HepG2 (cell line): ENCODE measurements at regions not wholly inside any gene's neighbourhood (a gene's known extent, or its start where the extent isn't known, plus 50 kb on each side); places are given as distances from the start of the nearest gene placed in this dataset.

Source experiments
- GABPB1 ChIP-seq: IDR thresholded peaks from 2 replicates; pipeline ENCODE4 v1.6.1; 2016; ENCODE audit warnings: mild to moderate bottlenecking, missing genetic modification reagents, moderate library complexity, missing compliant biosample characterization
- GATAD2A ChIP-seq: IDR thresholded peaks from 2 replicates; pipeline ENCODE4 v1.6.1; 2016
- GTF2F1 ChIP-seq: fragments of 150-350 bp; IDR thresholded peaks from 2 replicates; pipeline ENCODE4 v1.6.1; 2014; ENCODE audit warnings: low read length
- HDAC2 ChIP-seq: sonication (generic); formaldehyde crosslinking; IDR thresholded peaks from 2 replicates; pipeline ENCODE4 v1.4.0; 2020; ENCODE audit warnings: missing genetic modification reagents
- KAT7 ChIP-seq: IDR thresholded peaks from 2 replicates; pipeline ENCODE4 v1.6.1; 2018; ENCODE audit warnings: borderline replicate concordance, missing compliant biosample characterization
- KDM2A ChIP-seq: sonication (generic); formaldehyde crosslinking; IDR thresholded peaks from 2 replicates; pipeline ENCODE4 v1.4.0; 2020; ENCODE audit warnings: low read depth, missing genetic modification reagents, borderline replicate concordance
- MYC ChIP-seq: sonication (generic); formaldehyde crosslinking; IDR thresholded peaks from 2 replicates; pipeline ENCODE4 v1.9.0; 2021; ENCODE audit warnings: missing genetic modification reagents, borderline replicate concordance
- NFE2L1 ChIP-seq: sonication (generic); formaldehyde crosslinking; IDR thresholded peaks from 2 replicates; pipeline ENCODE4 v1.4.0; 2020; ENCODE audit warnings: missing genetic modification reagents, mild to moderate bottlenecking, borderline replicate concordance
- ZBTB20 ChIP-seq: sonication (generic); formaldehyde crosslinking; IDR thresholded peaks from 2 replicates; pipeline ENCODE4 v1.8.1; 2023; ENCODE audit warnings: missing genetic modification reagents, low read depth, mild to moderate bottlenecking, borderline replicate concordance
- ZBTB21 ChIP-seq: sonication (generic); formaldehyde crosslinking; IDR thresholded peaks from 2 replicates; pipeline ENCODE4 v1.4.0; 2020; ENCODE audit warnings: missing genetic modification reagents
- ZBTB7A ChIP-seq: sonication (generic); formaldehyde crosslinking; IDR thresholded peaks from 2 replicates; pipeline ENCODE4 v1.8.0; 2022; ENCODE audit warnings: mild to moderate bottlenecking, missing genetic modification reagents
- ZEB1 ChIP-seq: IDR thresholded peaks from 2 replicates; pipeline ENCODE4 v1.6.1; 2012; ENCODE audit warnings: mild to moderate bottlenecking, low read depth, inconsistent platforms; ENCODE audit not compliant: insufficient replicate concordance
- ZNF230 ChIP-seq: sonication (generic); formaldehyde crosslinking; IDR thresholded peaks from 2 replicates; pipeline ENCODE4 v1.4.0; 2020; ENCODE audit warnings: mild to moderate bottlenecking, missing genetic modification reagents
- ZNF282 ChIP-seq: fragments of 450-650 bp; IDR thresholded peaks from 2 replicates; pipeline ENCODE4 v1.6.1; 2018; ENCODE audit not compliant: partially characterized antibody
- ZNF30 ChIP-seq: sonication (generic); formaldehyde crosslinking; IDR thresholded peaks from 2 replicates; pipeline ENCODE4 v1.5.0; 2020; ENCODE audit warnings: mild to moderate bottlenecking, missing genetic modification reagents
- ZNF556 ChIP-seq: sonication (generic); formaldehyde crosslinking; IDR thresholded peaks from 2 replicates; pipeline ENCODE4 v1.4.0; 2020; ENCODE audit warnings: mild to moderate bottlenecking, missing genetic modification reagents, borderline replicate concordance
- ZNF629 ChIP-seq: sonication (generic); formaldehyde crosslinking; conservative IDR thresholded peaks from 2 replicates; pipeline ENCODE4 v1.5.0; 2020; ENCODE audit warnings: missing genetic modification reagents
- ZNF766 ChIP-seq: sonication (generic); formaldehyde crosslinking; IDR thresholded peaks from 2 replicates; pipeline ENCODE4 v1.5.0; 2020; ENCODE audit warnings: missing genetic modification reagents, borderline replicate concordance
- TF ChIP-seq, protein P1 (sequence below): sonication (generic); formaldehyde crosslinking; IDR thresholded peaks from 2 replicates; pipeline ENCODE4 v1.4.0; 2020; ENCODE audit warnings: missing genetic modification reagents
- TF ChIP-seq, protein P2 (sequence below): sonication (generic); formaldehyde crosslinking; IDR thresholded peaks from 2 replicates; pipeline ENCODE4 v1.5.0; 2020; ENCODE audit warnings: mild to moderate bottlenecking, missing genetic modification reagents
- TF ChIP-seq, protein P3 (sequence below): sonication (generic); formaldehyde crosslinking; IDR thresholded peaks from 2 replicates; pipeline ENCODE4 v1.4.0; 2020; ENCODE audit warnings: missing genetic modification reagents

DNA sequence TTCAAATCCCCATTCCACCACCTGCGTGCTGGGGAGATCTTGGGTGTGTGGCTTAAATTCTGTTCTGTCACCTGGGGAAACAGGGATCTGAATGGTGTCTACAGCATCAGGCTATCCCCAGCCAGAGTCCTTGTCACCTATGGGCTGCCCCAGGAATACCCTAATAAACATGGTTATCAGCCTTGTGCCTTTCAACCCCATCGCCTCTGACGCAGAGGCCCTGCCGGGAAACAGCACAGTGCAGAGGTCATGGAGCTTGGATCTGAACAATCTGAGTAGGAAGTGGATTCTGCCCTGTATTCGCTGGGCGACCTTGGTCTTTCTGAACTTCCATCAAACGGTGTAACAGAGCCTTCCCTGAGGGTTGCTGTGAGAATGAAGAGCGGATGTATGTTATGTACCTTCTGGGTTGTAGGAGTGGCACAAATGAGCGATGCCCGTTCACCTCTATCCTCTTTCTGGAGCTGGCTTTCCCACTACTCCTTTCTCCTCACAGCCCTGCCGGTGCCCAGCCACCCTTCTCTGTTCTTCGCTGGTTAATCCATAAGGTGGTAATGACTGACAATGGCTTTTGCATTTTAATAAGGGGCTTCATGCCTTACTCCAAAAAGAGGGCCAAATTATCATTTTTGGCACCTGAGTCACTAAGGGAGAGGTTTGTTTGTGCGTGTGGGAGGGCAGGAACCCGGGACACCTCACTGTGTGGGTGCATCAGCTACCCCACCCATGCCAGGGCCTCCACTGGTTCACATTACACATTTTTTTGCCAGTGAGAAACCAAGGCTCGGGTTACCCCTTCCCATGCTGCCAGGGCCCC is 256.5 kb downstream of the MYCN start (continued):
- TF ChIP-seq MYC (CRISPR knock-in tag) = peak; percentile 45; the same call in 1 of the 2 replicates
- no peak for TF ChIP-seq NFE2L1 (CRISPR knock-in tag)
- TF ChIP-seq ZBTB7A (CRISPR knock-in tag) = no peak
- peak; percentile 70 for TF ChIP-seq KDM2A (CRISPR knock-in tag)
- TF ChIP-seq ZNF556 (CRISPR knock-in tag) = peak; percentile 83; the same call in 1 of the 2 replicates
- TF ChIP-seq ZBTB20 (CRISPR knock-in tag) = peak; percentile 95
- no peak for TF ChIP-seq ZNF230 (CRISPR knock-in tag)
- TF ChIP-seq ZNF766 (CRISPR knock-in tag) = no peak
- TF ChIP-seq, protein P1, sequence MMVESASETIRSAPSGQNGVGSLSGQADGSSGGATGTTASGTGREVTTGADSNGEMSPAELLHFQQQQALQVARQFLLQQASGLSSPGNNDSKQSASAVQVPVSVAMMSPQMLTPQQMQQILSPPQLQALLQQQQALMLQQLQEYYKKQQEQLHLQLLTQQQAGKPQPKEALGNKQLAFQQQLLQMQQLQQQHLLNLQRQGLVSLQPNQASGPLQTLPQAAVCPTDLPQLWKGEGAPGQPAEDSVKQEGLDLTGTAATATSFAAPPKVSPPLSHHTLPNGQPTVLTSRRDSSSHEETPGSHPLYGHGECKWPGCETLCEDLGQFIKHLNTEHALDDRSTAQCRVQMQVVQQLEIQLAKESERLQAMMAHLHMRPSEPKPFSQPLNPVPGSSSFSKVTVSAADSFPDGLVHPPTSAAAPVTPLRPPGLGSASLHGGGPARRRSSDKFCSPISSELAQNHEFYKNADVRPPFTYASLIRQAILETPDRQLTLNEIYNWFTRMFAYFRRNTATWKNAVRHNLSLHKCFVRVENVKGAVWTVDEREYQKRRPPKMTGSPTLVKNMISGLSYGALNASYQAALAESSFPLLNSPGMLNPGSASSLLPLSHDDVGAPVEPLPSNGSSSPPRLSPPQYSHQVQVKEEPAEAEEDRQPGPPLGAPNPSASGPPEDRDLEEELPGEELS (CRISPR knock-in tag) = peak; percentile 88
- TF ChIP-seq ZBTB21 (CRISPR knock-in tag) = peak; percentile 82
- no peak for TF ChIP-seq ZEB1
- peak; percentile 27; the same call in 1 of the 2 replicates for TF ChIP-seq ZNF629 (CRISPR knock-in tag)
- no peak for TF ChIP-seq ZNF30 (CRISPR knock-in tag)
- no peak for TF ChIP-seq ZNF282
- TF ChIP-seq, protein P2, sequence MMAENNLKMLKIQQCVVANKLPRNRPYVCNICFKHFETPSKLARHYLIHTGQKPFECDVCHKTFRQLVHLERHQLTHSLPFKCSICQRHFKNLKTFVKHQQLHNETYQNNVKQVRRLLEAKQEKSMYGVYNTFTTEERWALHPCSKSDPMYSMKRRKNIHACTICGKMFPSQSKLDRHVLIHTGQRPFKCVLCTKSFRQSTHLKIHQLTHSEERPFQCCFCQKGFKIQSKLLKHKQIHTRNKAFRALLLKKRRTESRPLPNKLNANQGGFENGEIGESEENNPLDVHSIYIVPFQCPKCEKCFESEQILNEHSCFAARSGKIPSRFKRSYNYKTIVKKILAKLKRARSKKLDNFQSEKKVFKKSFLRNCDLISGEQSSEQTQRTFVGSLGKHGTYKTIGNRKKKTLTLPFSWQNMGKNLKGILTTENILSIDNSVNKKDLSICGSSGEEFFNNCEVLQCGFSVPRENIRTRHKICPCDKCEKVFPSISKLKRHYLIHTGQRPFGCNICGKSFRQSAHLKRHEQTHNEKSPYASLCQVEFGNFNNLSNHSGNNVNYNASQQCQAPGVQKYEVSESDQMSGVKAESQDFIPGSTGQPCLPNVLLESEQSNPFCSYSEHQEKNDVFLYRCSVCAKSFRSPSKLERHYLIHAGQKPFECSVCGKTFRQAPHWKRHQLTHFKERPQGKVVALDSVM = no peak
- no peak for TF ChIP-seq GTF2F1
- peak; percentile 92; the same call in 1 of the 2 replicates for TF ChIP-seq HDAC2 (CRISPR knock-in tag)
- TF ChIP-seq GATAD2A (CRISPR knock-in tag) = peak; percentile 92
- peak; percentile 69; the same call in 1 of the 2 replicates for TF ChIP-seq GABPB1 (CRISPR knock-in tag)
- TF ChIP-seq, protein P3, sequence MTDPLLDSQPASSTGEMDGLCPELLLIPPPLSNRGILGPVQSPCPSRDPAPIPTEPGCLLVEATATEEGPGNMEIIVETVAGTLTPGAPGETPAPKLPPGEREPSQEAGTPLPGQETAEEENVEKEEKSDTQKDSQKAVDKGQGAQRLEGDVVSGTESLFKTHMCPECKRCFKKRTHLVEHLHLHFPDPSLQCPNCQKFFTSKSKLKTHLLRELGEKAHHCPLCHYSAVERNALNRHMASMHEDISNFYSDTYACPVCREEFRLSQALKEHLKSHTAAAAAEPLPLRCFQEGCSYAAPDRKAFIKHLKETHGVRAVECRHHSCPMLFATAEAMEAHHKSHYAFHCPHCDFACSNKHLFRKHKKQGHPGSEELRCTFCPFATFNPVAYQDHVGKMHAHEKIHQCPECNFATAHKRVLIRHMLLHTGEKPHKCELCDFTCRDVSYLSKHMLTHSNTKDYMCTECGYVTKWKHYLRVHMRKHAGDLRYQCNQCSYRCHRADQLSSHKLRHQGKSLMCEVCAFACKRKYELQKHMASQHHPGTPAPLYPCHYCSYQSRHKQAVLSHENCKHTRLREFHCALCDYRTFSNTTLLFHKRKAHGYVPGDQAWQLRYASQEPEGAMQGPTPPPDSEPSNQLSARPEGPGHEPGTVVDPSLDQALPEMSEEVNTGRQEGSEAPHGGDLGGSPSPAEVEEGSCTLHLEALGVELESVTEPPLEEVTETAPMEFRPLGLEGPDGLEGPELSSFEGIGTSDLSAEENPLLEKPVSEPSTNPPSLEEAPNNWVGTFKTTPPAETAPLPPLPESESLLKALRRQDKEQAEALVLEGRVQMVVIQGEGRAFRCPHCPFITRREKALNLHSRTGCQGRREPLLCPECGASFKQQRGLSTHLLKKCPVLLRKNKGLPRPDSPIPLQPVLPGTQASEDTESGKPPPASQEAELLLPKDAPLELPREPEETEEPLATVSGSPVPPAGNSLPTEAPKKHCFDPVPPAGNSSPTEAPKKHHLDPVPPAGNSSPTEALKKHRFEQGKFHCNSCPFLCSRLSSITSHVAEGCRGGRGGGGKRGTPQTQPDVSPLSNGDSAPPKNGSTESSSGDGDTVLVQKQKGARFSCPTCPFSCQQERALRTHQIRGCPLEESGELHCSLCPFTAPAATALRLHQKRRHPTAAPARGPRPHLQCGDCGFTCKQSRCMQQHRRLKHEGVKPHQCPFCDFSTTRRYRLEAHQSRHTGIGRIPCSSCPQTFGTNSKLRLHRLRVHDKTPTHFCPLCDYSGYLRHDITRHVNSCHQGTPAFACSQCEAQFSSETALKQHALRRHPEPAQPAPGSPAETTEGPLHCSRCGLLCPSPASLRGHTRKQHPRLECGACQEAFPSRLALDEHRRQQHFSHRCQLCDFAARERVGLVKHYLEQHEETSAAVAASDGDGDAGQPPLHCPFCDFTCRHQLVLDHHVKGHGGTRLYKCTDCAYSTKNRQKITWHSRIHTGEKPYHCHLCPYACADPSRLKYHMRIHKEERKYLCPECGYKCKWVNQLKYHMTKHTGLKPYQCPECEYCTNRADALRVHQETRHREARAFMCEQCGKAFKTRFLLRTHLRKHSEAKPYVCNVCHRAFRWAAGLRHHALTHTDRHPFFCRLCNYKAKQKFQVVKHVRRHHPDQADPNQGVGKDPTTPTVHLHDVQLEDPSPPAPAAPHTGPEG (CRISPR knock-in tag) = no peak
- 0 out of 2 replicates have a peak, but pooled peaks have one; percentile 45 for TF ChIP-seq KAT7 (CRISPR knock-in tag)
